Activated CD4-positive, alpha-beta T cell treated with anti-CD3 and anti-CD28 coated beads, Interleukin-2, Interleukin-6, amounts not matched to agents 100 ng/mL and 50 ng/mL, durations not matched to agents 16 hours and 8 hours (primary cell): ENCODE measurements at regions not wholly inside any gene's neighbourhood (a gene's known extent, or its start where the extent isn't known, plus 50 kb on each side); places are given as distances from the start of the nearest gene placed in this dataset.

Experiments
- DNase-seq: peaks from one replicate; pipeline ENCODE4 v3.0.0-alpha.2; 2020

DNA sequence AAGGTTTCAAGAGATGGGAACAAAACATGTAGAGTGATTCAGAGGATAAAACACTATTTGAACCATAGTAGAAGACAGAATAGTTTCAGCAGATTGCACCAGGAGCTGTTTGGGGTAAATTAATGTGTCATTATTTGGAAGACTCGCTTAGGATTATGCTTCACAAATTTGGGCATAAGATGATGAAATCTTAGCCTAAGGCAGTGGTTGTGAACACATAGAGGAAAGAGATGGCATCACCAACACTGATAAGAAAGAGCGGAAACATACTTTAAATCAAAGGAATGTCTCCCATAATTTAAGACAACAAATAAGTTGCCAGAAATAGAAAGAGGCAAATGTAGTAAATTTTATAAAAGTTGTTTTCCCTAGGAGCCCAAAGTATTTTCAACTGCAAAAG lies 66.1 kb upstream of the TBCA start:
- no peak for DNase-seq

DNA sequence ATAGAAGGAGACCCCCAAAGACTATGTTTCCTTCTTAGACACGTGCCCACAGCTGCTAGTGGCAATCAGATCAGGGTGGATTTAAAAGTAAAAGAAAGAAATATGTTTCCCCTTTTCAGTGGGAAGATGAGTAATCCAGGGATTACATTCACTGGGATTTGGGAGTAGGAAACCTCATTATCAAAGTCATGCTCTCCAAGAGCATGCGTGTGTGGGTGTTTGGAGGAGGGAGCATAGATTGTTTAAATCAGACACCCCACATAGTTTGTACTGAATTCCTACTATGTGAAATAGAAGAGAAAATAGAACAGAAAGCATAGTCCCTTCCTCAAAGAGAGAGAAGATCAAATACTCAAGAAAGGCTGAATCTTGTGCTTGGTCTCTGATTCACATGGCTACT lies 65.5 kb upstream of the TBCA start:
- no peak for DNase-seq

DNA sequence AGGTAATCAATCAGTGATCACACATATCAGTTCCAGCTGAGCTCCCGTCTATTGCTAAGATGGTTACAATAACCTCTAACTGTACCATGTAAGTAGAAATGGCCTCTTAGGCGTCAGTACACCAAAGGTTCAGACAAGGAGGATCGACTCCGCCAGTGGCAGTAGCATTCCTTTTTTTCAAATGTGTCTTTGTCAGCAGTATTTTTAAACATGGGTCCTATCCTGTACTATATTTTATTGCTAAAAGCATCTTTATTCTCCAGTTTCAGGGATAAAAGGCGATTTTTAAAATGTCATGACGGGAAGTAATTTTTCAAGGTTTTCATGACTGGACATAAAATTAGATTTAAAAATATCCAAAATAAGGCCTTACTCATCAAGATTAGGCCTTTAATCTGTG lies 64.8 kb upstream of the TBCA start:
- DNase-seq, result no peak

DNA sequence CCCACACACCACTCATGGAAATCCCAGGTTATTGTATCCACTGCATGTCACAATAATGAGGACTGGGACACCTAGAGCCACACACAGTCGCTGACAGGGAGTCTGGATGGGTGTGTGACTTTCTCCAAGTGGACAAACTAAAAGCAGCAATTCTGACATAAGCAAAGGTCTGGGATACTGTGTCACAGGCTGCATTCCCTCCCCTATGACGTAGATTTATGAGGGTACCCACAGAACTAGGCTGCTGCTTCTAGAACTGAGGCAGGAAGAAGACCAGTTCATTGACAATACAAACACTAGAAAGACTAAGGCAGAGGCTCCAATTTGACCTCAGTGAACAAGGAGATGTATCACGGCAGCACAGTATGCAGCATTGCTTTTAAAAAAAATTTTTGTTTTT lies 63.6 kb upstream of the TBCA start:
- DNase-seq, result no peak

DNA sequence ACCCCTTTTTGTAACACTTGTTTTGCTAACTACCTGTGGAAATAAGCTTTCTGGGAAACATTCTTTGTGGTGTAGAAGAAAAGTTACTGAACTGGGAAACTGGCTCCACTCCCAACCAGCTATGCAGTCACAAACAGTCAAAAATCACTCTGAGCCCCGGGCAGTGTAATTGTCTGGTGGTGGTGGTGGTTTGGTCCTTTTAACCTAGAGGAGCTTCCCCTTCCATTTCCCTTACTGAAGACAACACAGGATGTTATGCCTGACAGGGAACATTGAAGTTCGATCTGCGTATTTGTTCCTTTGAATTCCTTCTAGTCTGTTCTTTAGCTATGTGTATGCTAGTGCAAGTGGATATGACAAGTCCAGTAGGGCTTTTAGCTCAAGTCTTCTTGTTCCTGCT lies 56.8 kb upstream of the TBCA start:
- DNase-seq, result no peak

DNA sequence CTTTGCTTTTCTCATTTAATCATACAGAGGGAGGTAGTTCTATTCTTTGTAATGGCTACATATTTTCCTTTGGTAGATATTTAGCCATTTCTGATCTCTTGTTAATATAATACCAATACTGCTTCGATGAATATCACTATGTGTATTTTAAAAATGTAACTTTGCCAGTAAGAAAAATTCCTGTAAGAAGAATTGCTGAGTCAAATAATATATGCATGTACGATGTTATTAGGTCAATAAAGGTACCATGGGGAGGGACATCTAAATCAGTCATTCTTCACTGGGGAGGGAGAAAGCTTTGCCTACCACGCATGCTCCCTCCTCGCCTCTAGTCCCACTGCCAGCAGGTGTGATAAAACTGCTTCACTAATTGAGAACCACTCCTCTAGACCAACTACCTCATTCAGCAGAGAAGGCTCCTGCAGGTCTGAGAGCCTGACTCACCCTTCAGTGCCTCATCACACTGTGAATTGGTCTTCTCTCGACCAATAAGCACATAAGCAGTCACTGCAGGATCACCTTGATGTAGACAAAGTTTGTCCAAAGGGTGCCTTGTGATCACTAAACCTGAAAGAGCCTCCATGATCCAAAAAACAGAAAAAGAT lies 56.1 kb upstream of the TBCA start:
- no peak for DNase-seq

DNA sequence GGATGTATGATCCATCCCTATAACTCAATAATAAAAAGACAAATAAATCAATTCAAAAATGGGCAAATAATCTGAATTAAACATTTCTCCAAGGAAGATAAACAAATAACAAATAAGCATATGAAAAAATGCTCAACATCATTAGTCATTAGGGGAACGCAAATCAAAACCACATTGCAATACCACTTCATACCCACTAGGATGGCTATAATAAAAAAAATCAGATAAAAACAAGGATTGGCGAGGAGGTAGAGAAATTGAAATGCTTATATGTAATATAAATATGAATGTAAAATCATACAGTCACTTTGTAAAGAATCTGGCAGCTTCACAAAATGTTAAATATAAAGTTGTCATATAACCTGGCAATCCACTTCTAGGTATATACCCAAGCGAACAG lies 52.3 kb upstream of the TBCA start:
- DNase-seq, result no peak
